ENCODE measurements at regions not wholly inside any gene's neighbourhood (a gene's known extent, or its start where the extent isn't known, plus 50 kb on each side); places are given as distances from the start of the nearest gene placed in this dataset.

- TF ChIP-seq CTCF (IDR thresholded peaks at IDR 0.05; ENCODE audit: control insufficient read depth, extremely low read depth, insufficient read depth), result no peak
- no peak overlapping the region for H3K4me3 ChIP-seq (ENCODE audit: low read depth, low read length)
- DNase-seq (ENCODE audit: low read depth), result no peak
These were observed 441.4 kb downstream of the BCKDHB start for GRCh38 chr6:80547827-80548226.

- no peak overlapping the region for H3K4me3 ChIP-seq (ENCODE audit: low read depth, low read length)
- no peak for DNase-seq (ENCODE audit: low read depth)
- TF ChIP-seq CTCF (IDR thresholded peaks at IDR 0.05; ENCODE audit: control insufficient read depth, extremely low read depth, insufficient read depth), result no peak
These were observed 438.7 kb downstream of the BCKDHB start for GRCh38 chr6:80544976-80545722.

GRCh38 chr6:80544555-80544954 is 438.1 kb downstream of the BCKDHB start:
- no peak for TF ChIP-seq CTCF (IDR thresholded peaks at IDR 0.05; ENCODE audit: control insufficient read depth, extremely low read depth, insufficient read depth)

GRCh38 chr6:80543598-80544222 is 437.2 kb downstream of the BCKDHB start:
- DNase-seq (ENCODE audit: low read depth), result no peak
- H3K4me3 ChIP-seq (ENCODE audit: low read depth, low read length), result no peak overlapping the region
- TF ChIP-seq CTCF (IDR thresholded peaks at IDR 0.05; ENCODE audit: control insufficient read depth, extremely low read depth, insufficient read depth), result no peak

More at GRCh38 chr6:80544555-80544954, 438.1 kb downstream of the BCKDHB start:
- H3K4me3 ChIP-seq (ENCODE audit: low read depth, low read length), result no peak overlapping the region
- no peak for DNase-seq (ENCODE audit: low read depth)

- TF ChIP-seq CTCF (IDR thresholded peaks at IDR 0.05; ENCODE audit: control insufficient read depth, extremely low read depth, insufficient read depth), result no peak
- no peak overlapping the region for H3K4me3 ChIP-seq (ENCODE audit: low read depth, low read length)
- DNase-seq (ENCODE audit: low read depth), result no peak
These were observed 436.7 kb downstream of the BCKDHB start for GRCh38 chr6:80543151-80543550.

GRCh38 chr6:80541886-80542285 is 435.4 kb downstream of the BCKDHB start:
- TF ChIP-seq CTCF (IDR thresholded peaks at IDR 0.05; ENCODE audit: control insufficient read depth, extremely low read depth, insufficient read depth), result no peak
- no peak overlapping the region for H3K4me3 ChIP-seq (ENCODE audit: low read depth, low read length)
- no peak for DNase-seq (ENCODE audit: low read depth)

All from LNCaP clone FGC (cell line).